ENCODE measurements at regions not wholly inside any gene's neighbourhood (a gene's known extent, or its start where the extent isn't known, plus 50 kb on each side); places are given as distances from the start of the nearest gene placed in this dataset.
"Not testable (repeated sequence)": the region's sequence is repeated elsewhere in the genome, so short reads cannot be mapped to it uniquely, and the experiment has no call there.

- DNase-seq (ENCODE audit: low spot score) (no peak), ATAC-seq (no peak)
Measured at GRCh38 chr5:128791312-128791711, 174.0 kb upstream of the SLC27A6 start.

- ATAC-seq (no peak), DNase-seq (ENCODE audit: low spot score) (no peak)
Measured at GRCh38 chr5:128796506-128796905, 168.8 kb upstream of the SLC27A6 start.

- ATAC-seq (no peak), DNase-seq (ENCODE audit: low spot score) (no peak)
Measured at GRCh38 chr5:128798871-128799270, 166.4 kb upstream of the SLC27A6 start.

- ATAC-seq (no peak), DNase-seq (ENCODE audit: low spot score) (no peak)
Measured at GRCh38 chr5:128799945-128800344, 165.3 kb upstream of the SLC27A6 start.

GRCh38 chr5:128800377-128800776, 164.9 kb upstream of the SLC27A6 start:
- DNase-seq (ENCODE audit: low spot score) (no peak), ATAC-seq (no peak)

- ATAC-seq (no peak), DNase-seq (ENCODE audit: low spot score) (no peak)
Measured at GRCh38 chr5:128813317-128814070, 151.8 kb upstream of the SLC27A6 start.

GRCh38 chr5:128815201-128815600, 150.1 kb upstream of the SLC27A6 start:
- DNase-seq (ENCODE audit: low spot score), result no peak
- ATAC-seq, result no peak

GRCh38 chr5:128825826-128826225, 139.5 kb upstream of the SLC27A6 start:
- ATAC-seq (no peak), DNase-seq (ENCODE audit: low spot score) (no peak)

- DNase-seq (ENCODE audit: low spot score) (no peak), ATAC-seq (no peak)
Measured at GRCh38 chr5:128826275-128826674, 139.0 kb upstream of the SLC27A6 start.

GRCh38 chr5:128836571-128836970, 128.7 kb upstream of the SLC27A6 start:
- no peak for DNase-seq (ENCODE audit: low spot score)

GRCh38 chr5:128838623-128839022, 126.7 kb upstream of the SLC27A6 start:
- ATAC-seq, result no peak
- no peak for DNase-seq (ENCODE audit: low spot score)

More at GRCh38 chr5:128836571-128836970, 128.7 kb upstream of the SLC27A6 start:
- no peak for ATAC-seq

GRCh38 chr5:128842241-128842640, 123.0 kb upstream of the SLC27A6 start:
- no peak for DNase-seq (ENCODE audit: low spot score)
- no peak for ATAC-seq

GRCh38 chr5:128844354-128844923, 120.8 kb upstream of the SLC27A6 start:
- ATAC-seq (no peak), DNase-seq (ENCODE audit: low spot score) (no peak)

- no peak for ATAC-seq
- no peak for DNase-seq (ENCODE audit: low spot score)
Measured at GRCh38 chr5:128850049-128850448, 115.2 kb upstream of the SLC27A6 start.

- ATAC-seq, result no peak
- no peak for DNase-seq (ENCODE audit: low spot score)
Measured at GRCh38 chr5:128854931-128855330, 110.4 kb upstream of the SLC27A6 start.

GRCh38 chr5:128857076-128857677, 108.1 kb upstream of the SLC27A6 start:
- no peak for DNase-seq (ENCODE audit: low spot score)
- ATAC-seq, result no peak

- no peak for DNase-seq (ENCODE audit: low spot score)
- ATAC-seq, result no peak
Measured at GRCh38 chr5:128858995-128859394, 106.3 kb upstream of the SLC27A6 start.

GRCh38 chr5:128861155-128861554, 104.1 kb upstream of the SLC27A6 start:
- DNase-seq (ENCODE audit: low spot score), result not testable (repeated sequence)

GRCh38 chr5:128869970-128870369, 95.3 kb upstream of the SLC27A6 start:
- DNase-seq (ENCODE audit: low spot score) (no peak), ATAC-seq (no peak)

More at GRCh38 chr5:128861155-128861554, 104.1 kb upstream of the SLC27A6 start:
- ATAC-seq, result not testable (repeated sequence)

- ATAC-seq (no peak), DNase-seq (ENCODE audit: low spot score) (no peak)
Measured at GRCh38 chr5:128870373-128870772, 94.9 kb upstream of the SLC27A6 start.

- DNase-seq (ENCODE audit: low spot score) (no peak), ATAC-seq (no peak)
Measured at GRCh38 chr5:128870923-128871322, 94.4 kb upstream of the SLC27A6 start.

All from left lobe of liver (tissue), 2 donors.